ENCODE measurements at regions not wholly inside any gene's neighbourhood (a gene's known extent, or its start where the extent isn't known, plus 50 kb on each side); places are given as distances from the start of the nearest gene placed in this dataset.
"Not testable (repeated sequence)": the region's sequence is repeated elsewhere in the genome, so short reads cannot be mapped to it uniquely, and the experiment has no call there.

GRCh38 chr6:15021074-15021473, 224.8 kb upstream of the JARID2 start:
- H3K9me3 ChIP-seq (replicated peaks; ENCODE audit: insufficient read depth, low read length): no peaks in the 10 kb centered on the region
- H3K9me2 ChIP-seq (replicated peaks; ENCODE audit: insufficient read depth, low read length): no peaks in the 10 kb centered on the region
- no peaks in the 10 kb centered on the region for H3K27me3 ChIP-seq (replicated peaks; ENCODE audit: insufficient read depth, low read length)
- H2AFZ ChIP-seq (ENCODE audit: low read length): no peak overlapping the region
- H3K36me3 ChIP-seq (replicated peaks; ENCODE audit: insufficient read depth, low read length): no peaks in the 10 kb centered on the region
- H3K4me2 ChIP-seq (ENCODE audit: low read depth, low read length): no peak overlapping the region
- TF ChIP-seq EZH2phosphoT487 (IDR thresholded peaks at IDR 0.05; ENCODE audit: low read length) (no peak), EZH2 (optimal IDR thresholded peaks at IDR 0.05; ENCODE audit: low read depth, low read length) (no peak), CTCF (IDR thresholded peaks at IDR 0.05; ENCODE audit: low read length) (no peak)
- H3K9ac ChIP-seq (ENCODE audit: low read length): no peak overlapping the region
- DNase-seq: no peak
- H3K4me1 ChIP-seq (ENCODE audit: low read length): peaks cover 3% of the 10 kb centered on the region; the same call in 1 of the 2 replicates
- H3F3A ChIP-seq (ENCODE audit: insufficient read depth, low read length): peaks cover 7% of the 10 kb centered on the region
- no peaks in the 10 kb centered on the region for H4K20me1 ChIP-seq (ENCODE audit: insufficient read depth, low read length)
- no peak overlapping the region for H3K4me3 ChIP-seq (ENCODE audit: low read length)
- no peaks in the 10 kb centered on the region for H3K79me2 ChIP-seq (ENCODE audit: low read length)
- H3K27ac ChIP-seq (ENCODE audit: low read length): no peak overlapping the region

- H3F3A ChIP-seq (ENCODE audit: insufficient read depth, low read length); H3K27me3 ChIP-seq (replicated peaks; ENCODE audit: insufficient read depth, low read length); H3K9me2 ChIP-seq (replicated peaks; ENCODE audit: insufficient read depth, low read length); H3K36me3 ChIP-seq (replicated peaks; ENCODE audit: insufficient read depth, low read length); H3K79me2 ChIP-seq (ENCODE audit: low read length); H4K20me1 ChIP-seq (ENCODE audit: insufficient read depth, low read length); DNase-seq; H3K9me3 ChIP-seq (replicated peaks; ENCODE audit: insufficient read depth, low read length); H3K4me1 ChIP-seq (ENCODE audit: low read length): not testable (repeated sequence)
- Histone ChIP-seq H2AFZ (ENCODE audit: low read length) (peak overlapping the region; percentile 91), H3K4me2 (ENCODE audit: low read depth, low read length) (peak overlapping the region; percentile 49; the same call in 1 of the 2 replicates), H3K27ac (ENCODE audit: low read length) (peak overlapping the region; percentile 89), H3K4me3 (ENCODE audit: low read length) (peak overlapping the region; percentile 34), H3K9ac (ENCODE audit: low read length) (peak overlapping the region; percentile 48)
Measured at GRCh38 chr6:15023018-15023417, 222.9 kb upstream of the JARID2 start.

GRCh38 chr6:15023448-15023847, 222.4 kb upstream of the JARID2 start:
- Histone ChIP-seq H3K27me3 (replicated peaks; ENCODE audit: insufficient read depth, low read length) (no peaks in the 10 kb centered on the region), H3K4me3 (ENCODE audit: low read length) (peak overlapping the region; percentile 34), H3K27ac (ENCODE audit: low read length) (peak overlapping the region; percentile 89), H3K9ac (ENCODE audit: low read length) (peak overlapping the region; percentile 48), H3K79me2 (ENCODE audit: low read length) (no peaks in the 10 kb centered on the region), H2AFZ (ENCODE audit: low read length) (peak overlapping the region; percentile 91), H4K20me1 (ENCODE audit: insufficient read depth, low read length) (no peaks in the 10 kb centered on the region), H3K4me1 (ENCODE audit: low read length) (peaks cover 3% of the 10 kb centered on the region; the same call in 1 of the 2 replicates), H3F3A (ENCODE audit: insufficient read depth, low read length) (peaks cover 7% of the 10 kb centered on the region), H3K9me2 (replicated peaks; ENCODE audit: insufficient read depth, low read length) (no peaks in the 10 kb centered on the region), H3K9me3 (replicated peaks; ENCODE audit: insufficient read depth, low read length) (no peaks in the 10 kb centered on the region), H3K36me3 (replicated peaks; ENCODE audit: insufficient read depth, low read length) (no peaks in the 10 kb centered on the region), H3K4me2 (ENCODE audit: low read depth, low read length) (peak overlapping the region; percentile 49; the same call in 1 of the 2 replicates)
- TF ChIP-seq CTCF (IDR thresholded peaks at IDR 0.05; ENCODE audit: low read length) (no peak; the same call in 1 of the 2 replicates), EZH2 (optimal IDR thresholded peaks at IDR 0.05; ENCODE audit: low read depth, low read length) (no peak), EZH2phosphoT487 (IDR thresholded peaks at IDR 0.05; ENCODE audit: low read length) (no peak)
- peak; percentile 84 for DNase-seq

GRCh38 chr6:15025446-15025845, 220.4 kb upstream of the JARID2 start:
- Histone ChIP-seq H3K9me2 (replicated peaks; ENCODE audit: insufficient read depth, low read length) (no peaks in the 10 kb centered on the region), H3K79me2 (ENCODE audit: low read length) (no peaks in the 10 kb centered on the region), H3K9ac (ENCODE audit: low read length) (no peak overlapping the region), H3K4me2 (ENCODE audit: low read depth, low read length) (no peak overlapping the region), H3K27ac (ENCODE audit: low read length) (no peak overlapping the region), H3K36me3 (replicated peaks; ENCODE audit: insufficient read depth, low read length) (no peaks in the 10 kb centered on the region), H3K27me3 (replicated peaks; ENCODE audit: insufficient read depth, low read length) (no peaks in the 10 kb centered on the region), H3F3A (ENCODE audit: insufficient read depth, low read length) (peaks cover 7% of the 10 kb centered on the region), H4K20me1 (ENCODE audit: insufficient read depth, low read length) (no peaks in the 10 kb centered on the region), H3K9me3 (replicated peaks; ENCODE audit: insufficient read depth, low read length) (no peaks in the 10 kb centered on the region), H2AFZ (ENCODE audit: low read length) (no peak overlapping the region), H3K4me1 (ENCODE audit: low read length) (peaks cover 3% of the 10 kb centered on the region; the same call in 1 of the 2 replicates), H3K4me3 (ENCODE audit: low read length) (no peak overlapping the region)
- DNase-seq: no peak
- TF ChIP-seq EZH2phosphoT487 (IDR thresholded peaks at IDR 0.05; ENCODE audit: low read length) (no peak), EZH2 (optimal IDR thresholded peaks at IDR 0.05; ENCODE audit: low read depth, low read length) (no peak), CTCF (IDR thresholded peaks at IDR 0.05; ENCODE audit: low read length) (no peak)

Measured in MM.1S (cell line).